VCaP (cell line): ENCODE measurements at regions not wholly inside any gene's neighbourhood (a gene's known extent, or its start where the extent isn't known, plus 50 kb on each side); places are given as distances from the start of the nearest gene placed in this dataset.

Experiments
- H3K27ac ChIP-seq: fragments of 450-650 bp; 2 replicates; pipeline ENCODE4 v1.5.1; 2017
- CTCF ChIP-seq: fragments of 450-650 bp; conservative IDR thresholded peaks from 2 replicates; pipeline ENCODE4 v1.5.1; 2017; ENCODE audit warnings: mild to moderate bottlenecking, moderate library complexity

DNA sequence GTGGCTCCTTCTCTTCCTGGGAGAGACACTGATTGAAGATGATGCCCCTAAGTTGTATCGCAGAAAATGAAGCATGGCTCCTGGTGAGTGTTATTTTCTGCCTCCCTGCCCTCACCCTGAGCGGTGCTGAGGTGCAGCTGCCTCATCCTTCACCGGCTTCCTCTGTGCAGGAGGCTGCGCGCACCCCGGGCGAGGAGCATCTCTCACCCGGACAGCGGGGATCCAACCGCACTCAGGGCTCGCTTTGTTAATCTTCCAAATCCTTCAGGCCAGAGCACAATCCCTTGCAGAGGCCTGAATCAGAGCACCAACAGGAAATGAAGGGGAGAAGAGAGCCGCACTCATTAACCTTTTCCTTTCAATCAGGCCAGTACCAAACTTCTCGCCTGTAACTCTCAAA lies 910.3 kb downstream of the CCSER2 start:
- no peak for TF ChIP-seq CTCF
- no peak overlapping the region for H3K27ac ChIP-seq

- H3K27ac ChIP-seq, result no peak overlapping the region
- no peak for TF ChIP-seq CTCF
These were observed 921.9 kb downstream of the CCSER2 start for GRCh38 chr10:85250304-85250703.

DNA sequence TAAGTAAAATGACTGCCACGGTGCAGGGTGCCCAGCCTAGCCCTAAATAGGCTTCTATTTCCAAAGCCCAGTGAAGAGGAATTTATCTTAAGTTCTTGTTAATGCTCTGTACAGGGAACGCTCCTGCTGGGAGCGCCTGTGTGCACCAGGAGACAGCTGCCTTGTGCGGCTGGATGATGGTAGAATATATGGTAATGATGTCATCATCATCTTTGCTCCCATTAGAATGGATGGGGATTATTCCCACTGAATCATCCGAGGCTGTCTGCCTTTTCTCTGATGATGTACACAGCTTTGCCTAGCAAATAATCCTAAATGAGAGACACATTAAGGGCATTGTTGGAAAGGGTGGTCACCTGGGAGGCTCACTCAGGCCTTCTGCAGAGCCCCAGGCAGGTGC lies 928.1 kb downstream of the CCSER2 start:
- H3K27ac ChIP-seq, result no peak overlapping the region
- TF ChIP-seq CTCF, result no peak

- no peak overlapping the region for H3K27ac ChIP-seq
- no peak for TF ChIP-seq CTCF
These were observed 931.5 kb downstream of the CCSER2 start for GRCh38 chr10:85259908-85260307.

DNA sequence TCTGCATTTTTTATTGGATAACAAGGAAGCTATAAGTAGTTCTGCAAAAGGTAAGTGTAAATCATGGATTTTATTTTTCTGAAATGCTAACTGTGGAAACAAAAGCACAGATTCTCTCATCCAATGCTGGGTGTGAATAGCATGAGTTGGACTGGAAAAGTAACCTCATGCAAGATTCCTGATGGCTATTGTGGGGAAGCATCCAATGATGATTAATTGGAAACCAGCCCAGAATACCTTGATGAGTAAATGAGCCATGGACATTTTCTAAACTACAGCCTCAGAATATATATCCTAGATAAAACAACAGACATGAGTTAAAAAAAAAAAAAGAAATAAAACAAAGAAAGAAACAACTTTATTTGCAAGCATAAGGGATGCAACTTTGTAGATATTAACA lies 934.6 kb downstream of the CCSER2 start:
- TF ChIP-seq CTCF, result no peak
- no peak overlapping the region for H3K27ac ChIP-seq

- no peak overlapping the region for H3K27ac ChIP-seq
- no peak for TF ChIP-seq CTCF
These were observed 936.7 kb downstream of the CCSER2 start for GRCh38 chr10:85265121-85265520.

- TF ChIP-seq CTCF, result no peak
- no peak overlapping the region for H3K27ac ChIP-seq
These were observed 938.4 kb downstream of the CCSER2 start for GRCh38 chr10:85266808-85267207.

DNA sequence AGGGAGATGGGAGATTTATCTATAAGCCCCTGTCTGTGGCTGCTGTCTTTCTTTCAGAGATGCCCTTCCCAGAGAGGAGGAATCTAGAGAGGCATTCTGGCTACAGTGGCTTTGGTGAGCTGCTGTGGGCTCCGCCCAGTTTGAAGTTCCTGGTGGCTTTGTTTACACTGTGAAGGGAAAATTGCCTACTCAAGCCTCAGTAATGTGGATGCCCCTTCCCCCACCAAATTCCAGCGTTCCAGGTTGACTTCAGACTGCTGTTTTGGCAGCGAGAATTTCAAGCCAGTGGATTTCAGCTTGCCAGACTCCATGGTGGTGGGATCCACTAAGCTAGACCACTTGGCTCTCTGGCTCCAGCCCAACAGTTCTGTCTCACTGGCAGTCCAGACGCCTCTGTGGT lies 951.6 kb downstream of the CCSER2 start:
- no peak for TF ChIP-seq CTCF
- no peak overlapping the region for H3K27ac ChIP-seq
